ENCODE measurements at regions not wholly inside any gene's neighbourhood (a gene's known extent, or its start where the extent isn't known, plus 50 kb on each side); places are given as distances from the start of the nearest gene placed in this dataset.

- intact Hi-C loops (cut with micrococcal nuclease; ENCODE audit: unreplicated experiment): no loop called here
- ChIA-PET CTCF (no interaction called here), POLR2A (ENCODE audit: low non-redundant PET) (no interaction called here)
- Histone ChIP-seq H3K9me3 (ENCODE audit: low read depth, low read length, poor library complexity, severe bottlenecking) (no peaks in the 10 kb centered on the region), H3K27ac (ENCODE audit: low read depth, low read length, poor library complexity, severe bottlenecking) (no peak overlapping the region), H3K4me1 (ENCODE audit: insufficient read depth, low read length, poor library complexity, severe bottlenecking) (no peaks in the 10 kb centered on the region), H3K36me3 (ENCODE audit: insufficient read depth, low read length, poor library complexity, severe bottlenecking) (no peaks in the 10 kb centered on the region), H3K4me3 (ENCODE audit: low read depth, low read length, poor library complexity, severe bottlenecking) (no peak overlapping the region), H3K27me3 (replicated peaks; ENCODE audit: insufficient read depth, low read depth, low read length, poor library complexity) (no peaks in the 10 kb centered on the region)
- no TSS peak for BruUV-seq (replicated peaks)
- no peak for DNase-seq (ENCODE audit: low spot score)
- TF ChIP-seq CTCF (conservative IDR thresholded peaks at IDR 0.05; ENCODE audit: low read depth, low read length) (no peak), EZH2 (IDR thresholded peaks at IDR 0.05; ENCODE audit: borderline replicate concordance, low read depth, low read length, poor library complexity, severe bottlenecking) (no peak)
Measured at GRCh38 chr3:99356696-99357095, 281.7 kb upstream of the COL8A1 start.

DNA sequence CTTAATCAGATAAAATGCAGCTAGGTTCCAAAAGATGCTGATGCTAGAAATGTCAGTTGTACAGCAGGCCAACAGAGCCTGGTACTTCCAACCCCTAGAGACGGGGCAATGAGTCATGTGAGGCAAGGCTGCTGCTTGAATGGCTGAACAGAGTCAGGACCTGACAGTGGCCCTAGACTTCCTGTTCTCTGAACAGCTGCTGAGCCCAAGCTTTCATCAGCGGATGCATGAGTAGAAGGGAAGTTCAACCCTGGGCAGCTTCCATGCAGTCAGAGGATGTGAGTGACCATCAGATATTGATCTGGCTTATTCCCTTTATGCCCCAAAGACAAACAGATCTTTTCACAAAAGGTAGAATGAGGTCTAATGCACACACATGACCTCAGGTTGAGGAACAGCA, 282.9 kb upstream of the COL8A1 start:
- ChIA-PET CTCF (no interaction called here), POLR2A (ENCODE audit: low non-redundant PET) (interaction anchor here (0.6 kb wide), 1 partner anchor 867 kb away, joined by 3 read pairs; no protein-coding TSS in a partner anchor)
- Histone ChIP-seq H3K4me3 (ENCODE audit: low read depth, low read length, poor library complexity, severe bottlenecking) (no peak overlapping the region), H3K9me3 (ENCODE audit: low read depth, low read length, poor library complexity, severe bottlenecking) (no peaks in the 10 kb centered on the region), H3K36me3 (ENCODE audit: insufficient read depth, low read length, poor library complexity, severe bottlenecking) (no peaks in the 10 kb centered on the region), H3K27me3 (replicated peaks; ENCODE audit: insufficient read depth, low read depth, low read length, poor library complexity) (no peaks in the 10 kb centered on the region), H3K27ac (ENCODE audit: low read depth, low read length, poor library complexity, severe bottlenecking) (no peak overlapping the region), H3K4me1 (ENCODE audit: insufficient read depth, low read length, poor library complexity, severe bottlenecking) (no peaks in the 10 kb centered on the region)
- no peak for TF ChIP-seq CTCF (conservative IDR thresholded peaks at IDR 0.05; ENCODE audit: low read depth, low read length)
- TF ChIP-seq EZH2 (IDR thresholded peaks at IDR 0.05; ENCODE audit: borderline replicate concordance, low read depth, low read length, poor library complexity, severe bottlenecking): no peak
- no TSS peak for BruUV-seq (replicated peaks)
- no peak for DNase-seq (ENCODE audit: low spot score)
- intact Hi-C loops (cut with micrococcal nuclease; ENCODE audit: unreplicated experiment): no loop called here

DNA sequence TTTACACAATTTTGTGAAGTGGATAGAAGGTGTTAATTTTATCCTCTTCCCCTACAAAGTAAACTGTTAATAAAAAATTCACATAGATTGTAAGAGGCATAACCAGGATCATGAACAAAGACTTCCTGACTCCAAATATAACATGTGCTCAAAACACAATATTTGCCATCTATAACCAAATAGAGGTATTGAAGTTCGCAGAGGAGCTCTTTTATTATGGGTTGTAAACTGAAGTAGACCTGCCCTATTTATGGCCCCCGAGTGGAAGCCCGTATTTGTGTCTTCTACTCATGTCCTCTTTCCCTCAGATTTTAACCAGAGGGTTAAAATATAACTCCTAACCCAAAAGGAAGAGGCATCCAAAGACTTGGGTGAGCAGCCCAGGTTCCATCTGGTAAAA, 285.6 kb upstream of the COL8A1 start:
- H3K27ac ChIP-seq (ENCODE audit: low read depth, low read length, poor library complexity, severe bottlenecking): no peak overlapping the region
- no peaks in the 10 kb centered on the region for H3K36me3 ChIP-seq (ENCODE audit: insufficient read depth, low read length, poor library complexity, severe bottlenecking)
- H3K9me3 ChIP-seq (ENCODE audit: low read depth, low read length, poor library complexity, severe bottlenecking): no peaks in the 10 kb centered on the region
- H3K4me1 ChIP-seq (ENCODE audit: insufficient read depth, low read length, poor library complexity, severe bottlenecking): no peaks in the 10 kb centered on the region
- intact Hi-C loops (cut with micrococcal nuclease; ENCODE audit: unreplicated experiment): no loop called here
- no TSS peak for BruUV-seq (replicated peaks)
- no peaks in the 10 kb centered on the region for H3K27me3 ChIP-seq (replicated peaks; ENCODE audit: insufficient read depth, low read depth, low read length, poor library complexity)
- POLR2A ChIA-PET (ENCODE audit: low non-redundant PET): no interaction called here
- no peak for TF ChIP-seq EZH2 (IDR thresholded peaks at IDR 0.05; ENCODE audit: borderline replicate concordance, low read depth, low read length, poor library complexity, severe bottlenecking)
- TF ChIP-seq CTCF (conservative IDR thresholded peaks at IDR 0.05; ENCODE audit: low read depth, low read length): no peak
- no peak for DNase-seq (ENCODE audit: low spot score)
- CTCF ChIA-PET: no interaction called here
- H3K4me3 ChIP-seq (ENCODE audit: low read depth, low read length, poor library complexity, severe bottlenecking): no peak overlapping the region
